Mesendoderm (in vitro differentiated cells): ENCODE measurements at regions not wholly inside any gene's neighbourhood (a gene's known extent, or its start where the extent isn't known, plus 50 kb on each side); places are given as distances from the start of the nearest gene placed in this dataset.
A peak's percentile ranks its signal among the peaks of the same experiment; 100 is the strongest.

Source experiments
- DNase-seq: peaks from one replicate; pipeline ENCODE4 v3.0.0; 2013
- H2AK5ac ChIP-seq: 2 replicates; pipeline ENCODE4 v1.6.1; 2013; ENCODE audit warnings: low read length, inconsistent platforms
- H2BK120ac ChIP-seq: 2 replicates; pipeline ENCODE4 v1.6.1; 2013; ENCODE audit warnings: low read depth, mild to moderate bottlenecking, low read length, moderate library complexity, mixed read lengths
- H2BK15ac ChIP-seq: replicated peaks from 2 replicates; pipeline ENCODE4 v1.6.1; 2013; ENCODE audit warnings: low read depth, mild to moderate bottlenecking, moderate library complexity
- H2BK5ac ChIP-seq: 2 replicates; pipeline ENCODE4 v1.6.1; 2013; ENCODE audit warnings: low read length, inconsistent platforms
- H3K18ac ChIP-seq: 2 replicates; pipeline ENCODE4 v1.6.1; 2013; ENCODE audit warnings: mild to moderate bottlenecking, low read length, mixed read lengths
- H3K23ac ChIP-seq: one replicate; pipeline ENCODE4 v1.6.1; 2013; ENCODE audit warnings: low read length
- H3K27ac ChIP-seq: 2 replicates; pipeline ENCODE4 v1.5.1; 2013; ENCODE audit warnings: low read depth, mild to moderate bottlenecking, inconsistent platforms, low read length, moderate library complexity
- H3K27me3 ChIP-seq: 2 replicates; pipeline ENCODE4 v1.6.1; 2013; ENCODE audit warnings: low read length, control low read depth, mild to moderate bottlenecking, inconsistent platforms; ENCODE audit not compliant: insufficient read depth, poor library complexity
- H3K36me3 ChIP-seq: 2 replicates; pipeline ENCODE4 v1.6.1; 2013; ENCODE audit warnings: low read length, inconsistent platforms; ENCODE audit not compliant: control insufficient read depth, insufficient read depth
- H3K4ac ChIP-seq: one replicate; pipeline ENCODE4 v1.6.1; 2013; ENCODE audit warnings: low read depth, mild to moderate bottlenecking, low read length, moderate library complexity
- H3K4me1 ChIP-seq: 2 replicates; pipeline ENCODE4 v1.6.1; 2013; ENCODE audit warnings: low read depth, low read length, inconsistent platforms; ENCODE audit not compliant: control insufficient read depth
- H3K4me2 ChIP-seq: 2 replicates; pipeline ENCODE4 v1.6.1; 2013; ENCODE audit warnings: low read length
- H3K4me3 ChIP-seq: 2 replicates; pipeline ENCODE4 v1.5.1; 2013; ENCODE audit warnings: mild to moderate bottlenecking, low read length
- H3K56ac ChIP-seq: one replicate; pipeline ENCODE4 v1.6.1; 2013; ENCODE audit warnings: low read length
- H3K79me1 ChIP-seq: 2 replicates; pipeline ENCODE4 v1.6.1; 2013; ENCODE audit warnings: low read length, inconsistent platforms
- H3K79me2 ChIP-seq: 2 replicates; pipeline ENCODE4 v1.6.1; 2013; ENCODE audit warnings: mild to moderate bottlenecking, low read length; ENCODE audit not compliant: control insufficient read depth, insufficient read depth
- H3K9ac ChIP-seq: 2 replicates; pipeline ENCODE4 v1.6.1; 2013; ENCODE audit warnings: low read length, inconsistent platforms
- H4K5ac ChIP-seq: one replicate; pipeline ENCODE4 v1.6.1; 2013; ENCODE audit warnings: low read length
- H4K8ac ChIP-seq: one replicate; pipeline ENCODE4 v1.6.1; 2013; ENCODE audit warnings: low read depth, mild to moderate bottlenecking, control low read depth, low read length, moderate library complexity
- WGBS: extraction: QIAGEN DNeasy Blood & Tissue Kit; methylation state at CpG from one replicate; pipeline ENCODE4 v1.1.7; 2013; ENCODE audit warnings: low lambda C conversion rate, missing lambda C conversion rate; ENCODE audit not compliant: insufficient coverage; ENCODE audit errors: extremely low coverage; 5-methylcytosine and 5-hydroxymethylcytosine counted together

GRCh38 chr21:16156841-16157489 lies 427.2 kb downstream of the USP25 start:
- H3K56ac ChIP-seq, result no peak overlapping the region
- no peak overlapping the region for H2AK5ac ChIP-seq
- no peak overlapping the region for H4K8ac ChIP-seq
- no peak overlapping the region for H3K4me2 ChIP-seq
- H3K4me3 ChIP-seq, result no peak overlapping the region
- no peaks in the 10 kb centered on the region for H3K79me2 ChIP-seq
- H3K27me3 ChIP-seq, result no peaks in the 10 kb centered on the region
- DNase-seq, result no peak
- H2BK5ac ChIP-seq, result no peak overlapping the region
- no peaks in the 10 kb centered on the region for H3K79me1 ChIP-seq
- H3K18ac ChIP-seq, result peak overlapping the region; percentile 60
- peaks cover 4% of the 10 kb centered on the region for H3K4me1 ChIP-seq
- H2BK15ac ChIP-seq, result no peak overlapping the region
- no peak overlapping the region for H3K27ac ChIP-seq
- no peak overlapping the region for H2BK120ac ChIP-seq
- no peak overlapping the region for H3K4ac ChIP-seq
- no peak overlapping the region for H3K9ac ChIP-seq
- H4K5ac ChIP-seq, result no peak overlapping the region
- no peaks in the 10 kb centered on the region for H3K36me3 ChIP-seq
- no peak overlapping the region for H3K23ac ChIP-seq

- Histone ChIP-seq H3K18ac (no peak overlapping the region), H3K9ac (no peak overlapping the region), H3K27me3 (no peaks in the 10 kb centered on the region), H3K4me1 (peaks cover 3% of the 10 kb centered on the region), H3K56ac (no peak overlapping the region), H3K79me2 (no peaks in the 10 kb centered on the region), H3K36me3 (no peaks in the 10 kb centered on the region), H2AK5ac (no peak overlapping the region), H2BK15ac (no peak overlapping the region), H2BK5ac (no peak overlapping the region), H3K23ac (no peak overlapping the region), H3K4ac (no peak overlapping the region), H3K27ac (no peak overlapping the region), H3K79me1 (no peaks in the 10 kb centered on the region), H4K8ac (peak overlapping the region; percentile 56), H2BK120ac (no peak overlapping the region), H3K4me3 (no peak overlapping the region), H3K4me2 (no peak overlapping the region), H4K5ac (no peak overlapping the region)
- no peak for DNase-seq
- no CpG with 5 or more reads among the region's 5 CpGs for WGBS
Measured at GRCh38 chr21:16159213-16159970, 429.6 kb downstream of the USP25 start.

GRCh38 chr21:16159971-16160350 lies 430.2 kb downstream of the USP25 start:
- Histone ChIP-seq H3K79me1 (no peaks in the 10 kb centered on the region), H3K9ac (no peak overlapping the region), H3K56ac (no peak overlapping the region), H2BK15ac (no peak overlapping the region), H3K23ac (no peak overlapping the region), H3K4me3 (no peak overlapping the region), H4K8ac (no peak overlapping the region), H3K27ac (no peak overlapping the region), H3K18ac (no peak overlapping the region), H3K4ac (no peak overlapping the region), H3K4me2 (no peak overlapping the region), H2AK5ac (no peak overlapping the region), H3K79me2 (no peaks in the 10 kb centered on the region), H3K27me3 (no peaks in the 10 kb centered on the region), H2BK5ac (no peak overlapping the region), H3K36me3 (no peaks in the 10 kb centered on the region), H3K4me1 (no peaks in the 10 kb centered on the region), H4K5ac (no peak overlapping the region), H2BK120ac (no peak overlapping the region)
- no peak for DNase-seq
- no CpG with 5 or more reads among the region's 2 CpGs for WGBS

- Histone ChIP-seq H2BK15ac (no peak overlapping the region), H4K5ac (no peak overlapping the region), H3K27me3 (no peaks in the 10 kb centered on the region), H2BK120ac (no peak overlapping the region), H3K4ac (no peak overlapping the region), H4K8ac (no peak overlapping the region), H3K4me1 (no peaks in the 10 kb centered on the region), H3K27ac (no peak overlapping the region), H3K18ac (no peak overlapping the region), H3K4me3 (no peak overlapping the region), H3K79me2 (no peaks in the 10 kb centered on the region), H3K79me1 (no peaks in the 10 kb centered on the region), H3K56ac (no peak overlapping the region), H3K4me2 (no peak overlapping the region), H3K36me3 (no peaks in the 10 kb centered on the region), H2AK5ac (no peak overlapping the region), H2BK5ac (no peak overlapping the region), H3K23ac (no peak overlapping the region), H3K9ac (no peak overlapping the region)
- DNase-seq, result no peak
- no CpG with 5 or more reads among the region's 2 CpGs for WGBS
Measured at GRCh38 chr21:16162953-16163352, 433.2 kb downstream of the USP25 start.

- DNase-seq, result no peak
- H2BK5ac ChIP-seq, result no peak overlapping the region
- H2BK120ac ChIP-seq, result no peak overlapping the region
- no peak overlapping the region for H3K4me2 ChIP-seq
- no peak overlapping the region for H3K27ac ChIP-seq
- no peak overlapping the region for H2BK15ac ChIP-seq
- no peak overlapping the region for H3K18ac ChIP-seq
- no peak overlapping the region for H3K4ac ChIP-seq
- no peaks in the 10 kb centered on the region for H3K4me1 ChIP-seq
- H3K79me1 ChIP-seq, result no peaks in the 10 kb centered on the region
- H2AK5ac ChIP-seq, result no peak overlapping the region
- no peak overlapping the region for H3K4me3 ChIP-seq
- no peaks in the 10 kb centered on the region for H3K79me2 ChIP-seq
- H3K23ac ChIP-seq, result no peak overlapping the region
- H4K5ac ChIP-seq, result no peak overlapping the region
- no CpG with 5 or more reads among the region's 4 CpGs for WGBS
- H3K56ac ChIP-seq, result no peak overlapping the region
- H3K9ac ChIP-seq, result no peak overlapping the region
- H4K8ac ChIP-seq, result no peak overlapping the region
- H3K36me3 ChIP-seq, result no peaks in the 10 kb centered on the region
- no peaks in the 10 kb centered on the region for H3K27me3 ChIP-seq
Measured at GRCh38 chr21:16169102-16169511, 439.3 kb downstream of the USP25 start.

- no peak overlapping the region for H2BK15ac ChIP-seq
- no peaks in the 10 kb centered on the region for H3K79me2 ChIP-seq
- no peak overlapping the region for H2BK120ac ChIP-seq
- no peak overlapping the region for H3K4me2 ChIP-seq
- H3K4me1 ChIP-seq, result no peaks in the 10 kb centered on the region
- H3K18ac ChIP-seq, result no peak overlapping the region
- no peak overlapping the region for H2BK5ac ChIP-seq
- no peak overlapping the region for H3K27ac ChIP-seq
- no peak overlapping the region for H4K8ac ChIP-seq
- WGBS, result no CpG with 5 or more reads among the region's 1 CpG
- H3K9ac ChIP-seq, result no peak overlapping the region
- no peaks in the 10 kb centered on the region for H3K36me3 ChIP-seq
- H4K5ac ChIP-seq, result no peak overlapping the region
- no peaks in the 10 kb centered on the region for H3K79me1 ChIP-seq
- no peak overlapping the region for H3K56ac ChIP-seq
- H3K23ac ChIP-seq, result no peak overlapping the region
- DNase-seq, result no peak
- H3K4me3 ChIP-seq, result no peak overlapping the region
- H3K4ac ChIP-seq, result no peak overlapping the region
- H2AK5ac ChIP-seq, result no peak overlapping the region
- no peaks in the 10 kb centered on the region for H3K27me3 ChIP-seq
Measured at GRCh38 chr21:16169779-16170178, 440.0 kb downstream of the USP25 start.
